HG02943 (cell line): ENCODE measurements at regions not wholly inside any gene's neighbourhood (a gene's known extent, or its start where the extent isn't known, plus 50 kb on each side); places are given as distances from the start of the nearest gene placed in this dataset.
A peak's percentile ranks its signal among the peaks of the same experiment; 100 is the strongest.
"Not testable (repeated sequence)": the region's sequence is repeated elsewhere in the genome, so short reads cannot be mapped to it uniquely, and the experiment has no call there.

Experiments used
- ATAC-seq: cut with Tn5 transposase; IDR thresholded peaks from one replicate; pipeline ENCODE4 v1.9.1; 2021; ENCODE audit warnings: mild to moderate bottlenecking, low read depth, moderate library complexity; ENCODE audit not compliant: unreplicated experiment

DNA sequence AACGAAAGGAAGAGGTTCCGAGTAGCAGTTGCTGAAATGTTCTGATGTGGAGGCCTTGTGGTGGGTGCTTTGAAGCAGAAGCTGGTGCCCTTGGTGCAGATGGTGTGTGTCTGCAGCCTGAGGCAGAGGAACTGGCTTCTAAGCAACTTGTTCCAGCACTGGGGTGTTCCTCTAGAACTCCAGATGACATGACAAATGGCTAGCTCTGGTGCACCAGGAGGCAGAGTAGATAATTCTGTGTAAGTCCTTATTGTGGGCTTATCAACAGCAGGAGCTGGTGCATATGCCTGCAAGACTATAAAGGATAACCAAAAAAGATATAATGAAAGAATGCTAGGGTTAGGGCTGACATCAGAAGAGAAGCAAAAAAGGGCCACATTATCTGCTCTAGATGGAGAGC, 76.5 kb downstream of the ARL5B start:
- no peak for ATAC-seq

DNA sequence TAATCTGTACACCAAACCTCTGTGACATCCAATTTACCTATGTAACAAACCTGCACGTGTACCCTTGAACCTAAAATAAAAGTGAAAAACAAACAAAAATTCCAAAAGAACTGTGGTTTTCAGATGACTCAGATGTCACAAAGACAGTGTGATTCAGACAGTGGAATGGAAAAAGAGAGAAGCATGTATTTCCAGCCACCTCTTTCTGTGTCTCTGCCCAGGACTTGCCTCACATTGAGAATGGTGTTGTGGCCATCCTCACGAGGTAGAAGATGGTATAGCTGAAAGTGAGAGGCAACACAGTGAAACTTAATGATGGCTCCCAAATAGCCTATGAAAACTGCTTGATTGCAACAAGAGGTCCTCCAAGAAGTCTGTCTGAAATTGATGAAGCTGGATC, 78.0 kb downstream of the ARL5B start:
- no peak for ATAC-seq

DNA sequence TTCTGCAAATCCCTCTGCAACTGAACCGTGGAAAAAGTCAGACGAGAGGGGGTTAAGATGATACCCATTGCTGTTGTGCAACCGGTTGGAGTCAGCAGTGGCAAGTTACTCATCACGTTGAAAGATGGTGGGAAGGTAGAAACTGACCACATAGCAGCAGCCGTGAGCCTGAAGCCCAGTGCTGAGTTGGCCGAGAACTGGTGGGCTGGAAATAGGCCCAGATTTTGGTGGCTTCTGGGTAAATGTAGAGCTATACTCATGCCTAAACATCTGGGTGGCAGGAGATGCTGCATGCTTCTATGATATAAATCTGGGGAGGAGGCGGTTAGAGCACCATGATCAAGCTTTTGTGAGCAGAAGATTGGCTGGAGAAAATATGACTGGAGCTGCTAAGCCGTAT, 78.6 kb downstream of the ARL5B start:
- ATAC-seq = no peak

DNA sequence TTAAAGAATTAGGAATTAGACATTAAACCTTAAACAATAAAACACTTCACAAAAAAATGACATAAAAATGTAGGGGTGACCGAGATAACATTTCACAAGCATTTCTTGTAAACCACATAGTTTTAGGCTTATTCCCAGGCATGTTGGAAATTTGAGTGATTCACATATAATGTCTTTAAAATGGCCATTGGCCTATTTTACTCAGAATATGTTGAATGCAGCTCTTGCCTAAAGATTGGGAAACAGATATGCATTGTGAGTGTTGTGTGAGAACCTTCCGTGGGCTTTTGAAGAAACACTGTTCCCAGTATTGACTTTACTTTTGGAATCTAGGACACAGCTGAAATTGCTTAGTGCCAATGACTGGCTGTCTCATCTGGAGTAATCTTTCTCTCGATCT, 79.6 kb downstream of the ARL5B start:
- ATAC-seq = no peak

DNA sequence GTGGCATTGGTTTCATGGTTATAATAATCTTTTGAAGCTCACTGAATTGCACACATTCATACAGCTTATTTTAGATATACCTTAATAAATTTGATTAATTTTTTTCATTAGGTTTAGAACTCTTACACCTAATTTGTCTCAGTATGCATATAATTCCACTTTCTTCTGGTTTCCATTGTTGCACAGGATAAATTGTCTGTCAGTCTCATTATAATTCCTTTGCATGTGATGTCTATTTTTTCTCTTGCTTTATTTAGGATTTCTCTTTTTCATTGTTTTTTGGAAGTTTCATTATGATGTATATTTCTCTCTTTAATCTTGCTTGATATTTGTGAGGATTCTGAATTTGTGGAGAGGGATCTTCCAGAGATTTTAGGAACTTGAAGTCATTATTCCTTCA, 84.7 kb downstream of the ARL5B start:
- no peak for ATAC-seq

DNA sequence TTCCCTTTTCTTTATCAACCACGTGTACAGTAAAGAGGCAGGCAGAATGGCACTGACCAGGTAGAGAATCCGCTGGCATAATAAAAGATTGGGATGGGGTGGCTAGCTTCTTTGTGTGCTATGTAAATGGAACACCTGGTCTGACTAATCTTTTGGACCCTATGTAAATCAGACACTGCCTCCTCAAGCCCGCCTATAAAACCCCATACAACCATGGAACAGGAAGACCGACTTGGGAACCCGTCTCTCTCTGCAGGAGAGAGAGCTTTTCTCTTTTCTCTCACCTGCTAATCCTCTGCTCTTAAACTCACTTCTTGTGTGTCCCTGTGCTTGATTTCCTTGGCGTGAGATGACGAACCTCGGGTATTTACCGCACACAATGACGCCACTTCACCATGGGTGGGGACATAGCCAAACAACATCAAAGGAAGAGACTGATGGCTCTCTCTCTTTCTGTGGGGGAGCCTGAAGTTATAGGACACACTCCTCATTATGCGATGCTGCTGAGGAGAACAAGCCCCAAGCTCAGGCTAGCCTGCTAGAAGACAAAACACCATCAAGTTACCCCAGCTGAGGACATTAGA, 94.2 kb downstream of the ARL5B start:
- no peak for ATAC-seq

DNA sequence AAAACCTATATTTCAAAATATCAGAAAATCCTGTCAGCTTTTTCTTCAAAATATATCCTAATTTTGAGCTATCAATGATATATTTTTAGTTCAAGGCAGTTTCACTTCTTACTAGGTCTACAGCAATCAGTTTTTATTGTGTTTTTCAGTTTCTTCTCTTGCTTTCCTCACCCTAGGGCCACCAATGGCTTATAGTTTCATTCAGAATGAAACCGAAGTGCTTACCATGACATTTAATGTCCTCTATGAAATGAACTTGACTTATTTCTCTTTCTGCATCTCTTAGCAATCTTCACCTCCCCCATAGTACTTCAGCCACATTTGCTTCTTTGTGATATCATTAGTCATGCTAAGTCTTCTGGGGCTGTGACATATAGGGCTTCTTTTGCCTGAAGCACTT, 100.3 kb downstream of the ARL5B start:
- peak; percentile 71 for ATAC-seq

DNA sequence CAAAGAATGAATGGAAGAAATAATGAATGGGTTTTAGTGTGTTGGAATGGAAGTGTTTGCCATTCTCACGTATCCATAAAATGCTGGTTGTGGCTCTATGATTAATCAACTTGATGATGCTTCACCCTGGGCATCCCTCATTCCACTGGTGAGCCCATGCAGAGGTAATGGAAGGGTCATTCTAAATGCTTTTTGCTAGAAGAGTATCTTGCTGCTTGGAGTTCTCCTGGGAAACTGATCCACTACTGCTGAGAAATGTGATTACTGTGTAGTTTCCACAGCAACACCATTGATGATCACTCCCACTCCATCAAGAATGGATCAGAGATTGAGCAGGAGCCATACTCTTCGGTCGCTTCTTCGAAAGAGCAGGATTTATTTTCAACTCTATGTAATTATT, 101.6 kb downstream of the ARL5B start:
- ATAC-seq = no peak

DNA sequence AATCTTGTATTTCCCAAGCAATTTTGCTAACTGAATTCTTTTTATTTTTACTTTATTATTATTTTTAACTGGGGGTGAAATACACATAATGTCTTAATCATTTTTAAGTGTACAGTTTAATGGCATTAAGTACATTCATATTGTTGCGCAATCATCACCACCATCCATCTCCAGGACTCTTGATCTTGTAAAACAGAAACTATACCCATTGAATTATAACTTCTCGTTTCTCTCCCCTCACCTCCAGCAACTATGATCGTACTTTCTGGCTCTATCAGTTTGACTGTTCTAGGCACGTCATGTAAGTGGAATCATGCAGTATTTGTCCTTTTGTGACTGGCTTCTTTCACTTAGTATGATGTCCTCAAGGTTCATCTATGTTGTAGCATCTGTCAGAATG, 108.8 kb downstream of the ARL5B start:
- ATAC-seq = no peak

DNA sequence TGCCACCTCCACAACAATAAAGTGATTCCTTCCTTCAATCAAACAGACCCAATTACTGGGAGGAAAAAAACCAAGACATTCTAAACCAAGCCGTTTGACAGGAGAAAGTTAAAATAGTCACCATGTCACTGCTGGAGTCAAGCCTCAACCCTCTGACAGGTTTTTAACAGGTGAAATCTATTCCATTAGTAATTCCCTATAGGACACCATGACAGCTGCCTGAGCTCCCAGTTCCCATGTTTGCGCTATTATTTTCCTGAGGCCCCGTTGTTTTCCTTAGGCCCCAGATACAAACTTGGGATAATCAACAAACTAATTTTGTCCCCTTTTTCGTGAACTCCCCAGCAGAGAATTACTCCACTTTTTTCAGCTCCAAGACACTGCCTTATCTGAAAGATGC, 113.9 kb downstream of the ARL5B start:
- no peak for ATAC-seq

DNA sequence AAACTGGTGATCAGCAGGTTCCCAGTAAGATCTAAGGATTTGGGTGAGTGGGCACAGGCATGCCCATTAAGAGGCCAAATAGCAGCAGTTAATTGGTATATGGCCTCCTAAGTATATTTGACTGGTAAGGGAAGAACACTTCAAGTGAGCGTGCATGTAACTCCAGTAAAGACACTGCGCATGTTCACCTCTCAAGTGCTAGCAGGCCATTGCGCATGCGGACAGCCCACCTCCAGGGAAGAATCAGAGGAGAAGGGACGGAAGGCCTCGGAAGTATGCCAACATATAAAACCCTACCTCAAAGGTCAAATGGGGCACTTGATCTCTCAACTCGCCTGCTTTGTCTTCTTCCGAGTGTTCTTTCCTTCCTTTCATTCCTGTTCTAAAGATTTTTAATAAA, 118.0 kb downstream of the ARL5B start:
- no peak for ATAC-seq

DNA sequence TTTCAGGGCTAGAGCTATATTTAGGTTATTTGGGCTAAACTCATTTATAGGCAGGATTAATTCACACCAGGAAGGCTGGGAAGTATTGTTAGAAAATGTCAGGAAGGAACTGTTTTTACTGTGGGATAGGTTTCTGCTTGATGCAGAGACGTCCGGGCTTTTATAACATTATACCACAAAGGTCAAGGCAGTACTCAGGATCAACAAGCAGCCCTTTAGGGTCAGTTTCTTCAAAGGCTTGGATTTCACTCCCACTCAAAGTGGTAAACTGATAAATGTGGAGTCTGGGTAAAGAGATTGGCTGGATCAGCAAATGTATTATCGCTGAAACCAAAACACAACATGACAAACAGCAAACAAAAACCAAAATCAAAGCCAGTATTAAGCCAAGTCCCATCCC, 127.2 kb downstream of the ARL5B start:
- ATAC-seq = no peak

DNA sequence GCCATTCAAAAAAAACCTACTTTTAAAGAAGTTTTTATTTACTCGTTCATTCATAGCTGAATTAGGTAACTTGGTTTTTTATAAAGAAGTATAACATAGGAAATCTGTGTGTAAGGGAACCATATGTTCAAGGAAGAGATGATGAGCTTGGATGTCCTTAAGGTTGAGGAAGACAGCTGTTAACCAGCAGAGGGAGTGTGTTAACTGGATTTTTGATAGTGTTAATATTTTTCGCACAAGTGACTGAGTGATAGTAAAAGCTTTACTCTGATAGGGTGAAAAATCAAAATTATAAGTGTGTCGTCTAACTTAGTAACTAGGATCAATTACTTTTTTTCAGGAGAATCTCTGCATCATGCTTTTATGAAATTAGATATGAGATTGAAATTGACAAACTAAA, 134.7 kb downstream of the ARL5B start:
- ATAC-seq = no peak

DNA sequence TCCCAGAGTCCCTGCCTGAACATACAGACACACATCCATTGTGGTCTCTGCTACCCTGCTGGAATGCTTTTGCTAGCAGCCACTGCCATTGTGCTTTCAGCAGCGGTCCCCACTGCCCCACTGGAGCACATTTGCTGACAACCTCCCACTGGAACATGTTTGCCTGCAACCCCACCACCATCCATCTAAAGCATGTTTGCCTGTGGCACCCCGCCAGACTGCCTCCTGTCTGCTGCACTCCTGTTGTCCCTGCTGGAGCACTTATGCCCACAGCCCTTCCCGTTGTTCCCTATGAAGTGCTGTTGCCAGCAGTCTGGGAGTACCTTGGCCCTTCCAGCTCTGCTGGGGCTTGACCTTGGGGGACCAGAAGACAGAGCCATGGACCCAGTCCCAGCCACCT, 136.3 kb downstream of the ARL5B start:
- no peak for ATAC-seq

DNA sequence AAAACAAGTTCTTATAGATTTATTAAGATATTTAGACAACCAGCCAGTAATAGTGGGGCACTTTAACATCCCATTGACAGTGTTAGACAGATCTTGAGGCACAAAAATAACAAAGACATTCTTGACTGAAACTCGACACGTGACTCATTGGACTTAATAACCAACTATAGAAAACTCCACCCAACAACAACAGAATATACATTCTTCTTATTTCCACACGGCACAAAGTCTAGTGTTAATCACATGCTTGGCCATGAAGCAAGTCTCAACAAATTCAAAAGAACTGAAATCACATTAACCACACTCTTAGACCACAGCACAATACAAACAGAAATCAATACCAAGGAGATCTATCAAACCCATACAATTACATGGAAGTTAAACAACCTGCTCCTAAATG, 138.1 kb downstream of the ARL5B start:
- ATAC-seq = no peak

DNA sequence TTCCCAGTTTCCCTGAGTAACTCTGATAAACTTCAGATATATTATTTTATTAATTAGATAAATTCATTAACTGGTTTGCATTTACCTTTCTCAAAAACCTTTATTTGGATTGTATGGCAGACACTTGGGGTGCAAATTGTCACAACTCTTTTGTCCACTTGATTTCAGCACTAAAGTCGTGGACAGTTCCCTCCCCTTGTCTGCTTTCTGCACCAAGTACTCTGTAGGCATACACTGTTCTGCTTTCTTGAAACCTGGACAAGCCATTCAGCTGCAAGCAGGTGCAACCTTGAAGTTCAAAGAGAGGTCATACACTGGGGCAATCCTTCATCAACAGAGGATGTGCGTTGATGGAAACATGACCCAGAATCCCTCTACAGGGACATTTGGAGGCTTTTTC, 162.9 kb downstream of the ARL5B start:
- no peak for ATAC-seq

DNA sequence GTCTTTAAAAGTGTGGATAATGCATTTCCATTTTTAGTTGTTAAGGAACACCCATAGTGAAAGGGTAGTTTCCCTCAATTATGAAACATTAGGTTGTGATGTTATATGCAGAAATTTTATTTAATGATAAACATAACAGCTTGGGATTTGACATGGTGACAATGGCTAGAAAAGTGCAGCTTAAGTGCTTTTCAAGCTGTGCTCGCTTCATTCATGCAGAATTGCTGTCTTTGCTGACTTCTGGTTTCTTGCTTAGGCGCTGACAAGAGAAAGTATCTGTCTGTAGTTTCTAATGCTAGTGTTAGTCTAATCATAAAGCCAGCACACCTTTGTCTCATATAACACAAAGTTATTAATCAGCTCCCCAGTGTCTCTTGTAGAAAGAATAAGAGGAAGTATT, 170.0 kb downstream of the ARL5B start:
- ATAC-seq = no peak

DNA sequence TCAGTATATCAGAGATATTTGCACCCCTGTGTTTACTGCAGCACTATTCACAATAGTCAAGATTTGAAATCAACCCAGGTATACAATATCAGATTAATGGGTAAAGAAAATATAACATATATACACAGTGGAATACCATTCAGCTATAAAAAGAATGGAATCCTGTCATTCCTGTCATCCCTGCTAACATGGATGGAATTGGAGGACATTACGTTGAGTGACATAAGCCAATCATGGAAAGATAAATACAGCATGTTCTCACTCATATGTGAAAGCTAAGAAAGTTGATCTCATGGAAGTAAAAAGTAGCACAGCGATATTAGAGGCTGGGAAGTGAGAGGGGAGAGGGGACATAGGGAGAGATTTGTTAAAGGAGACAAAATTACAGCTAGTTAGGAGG, 171.0 kb downstream of the ARL5B start:
- ATAC-seq = no peak

DNA sequence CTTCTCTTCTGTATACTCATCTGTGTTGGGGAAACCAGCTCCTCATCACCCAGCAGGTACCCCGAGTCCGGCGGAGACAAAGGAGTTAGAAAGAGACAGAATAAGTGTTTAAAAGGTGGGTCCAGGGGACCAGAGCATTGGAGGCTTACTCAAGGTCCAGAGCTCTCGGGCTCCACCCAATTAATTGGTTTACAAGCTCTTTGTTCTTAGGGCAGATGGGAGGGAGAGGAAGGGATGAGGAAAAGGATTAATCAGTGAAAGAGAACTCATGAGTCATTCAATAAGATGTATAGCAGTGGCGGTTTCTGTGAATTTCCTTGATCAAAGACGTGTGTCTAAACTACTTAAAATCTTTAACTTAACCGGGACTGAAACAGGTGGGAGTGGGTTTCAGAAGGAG, 192.0 kb upstream of the MALRD1 start:
- ATAC-seq = not testable (repeated sequence)

DNA sequence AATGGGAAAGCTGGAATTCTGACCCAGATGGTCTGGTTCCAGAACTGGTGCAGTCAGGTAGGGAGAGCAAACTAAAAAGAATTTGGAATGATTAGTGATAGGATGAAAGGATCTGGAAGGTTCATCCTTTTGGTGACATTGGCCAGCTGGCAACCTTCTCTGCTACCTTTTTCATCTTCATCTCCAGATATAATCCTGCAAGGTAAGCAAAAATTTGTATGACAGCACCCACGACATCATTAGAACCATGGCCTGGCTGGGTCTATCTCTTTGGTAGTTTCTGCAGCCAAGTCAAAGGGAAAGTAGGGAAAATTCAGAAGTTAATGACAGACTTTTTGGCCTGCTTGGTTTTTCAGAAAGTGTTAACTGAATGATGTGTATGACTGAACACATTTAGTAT, 188.9 kb upstream of the MALRD1 start:
- ATAC-seq = no peak

DNA sequence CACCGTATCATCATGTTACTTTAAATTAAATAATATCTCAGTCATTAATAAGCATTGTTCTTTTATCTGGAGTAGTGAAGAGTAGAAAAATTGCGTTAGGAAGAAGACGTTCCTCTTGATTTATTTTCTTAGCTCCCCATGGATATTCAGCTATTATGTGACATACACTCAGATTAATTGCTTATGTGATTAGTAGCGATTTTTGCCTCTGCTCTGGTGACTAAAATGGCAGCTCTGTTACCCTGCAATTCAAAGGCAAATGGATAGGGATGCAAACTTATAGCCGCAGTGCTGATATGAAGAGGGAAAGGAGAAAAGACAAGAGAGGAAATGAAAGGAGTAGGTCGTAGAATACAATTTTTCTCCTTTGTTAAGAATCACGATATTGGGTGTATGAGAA, 188.4 kb upstream of the MALRD1 start:
- ATAC-seq = no peak

DNA sequence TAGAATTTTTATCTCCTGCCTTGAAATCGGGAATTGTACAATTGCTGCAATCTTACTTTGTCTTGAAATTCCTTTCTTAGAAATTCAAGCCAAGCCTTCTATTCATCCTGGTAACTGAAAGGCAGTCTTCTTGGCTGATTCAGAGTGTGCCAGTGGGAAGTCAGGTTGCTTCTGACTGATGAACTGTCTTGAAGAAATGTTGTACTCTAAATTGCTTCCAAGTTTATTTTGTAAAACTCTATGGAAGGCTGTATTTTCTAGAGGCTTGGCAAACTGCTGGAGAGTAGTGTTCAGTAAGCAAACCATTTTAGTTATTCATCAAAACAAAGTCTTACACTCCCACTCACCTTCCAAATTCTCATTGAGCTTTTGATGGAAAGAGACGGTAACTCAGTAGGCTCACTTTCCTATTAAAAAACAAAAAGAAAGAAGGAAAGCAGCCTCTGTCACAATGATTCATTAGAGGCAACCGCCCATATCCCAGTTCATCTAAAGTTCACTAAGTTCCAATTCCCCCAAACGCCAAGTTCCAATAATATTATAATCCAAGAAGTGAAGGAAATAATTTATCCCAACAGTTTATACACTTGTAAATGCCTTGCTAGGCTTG, 187.9 kb upstream of the MALRD1 start:
- no peak for ATAC-seq

DNA sequence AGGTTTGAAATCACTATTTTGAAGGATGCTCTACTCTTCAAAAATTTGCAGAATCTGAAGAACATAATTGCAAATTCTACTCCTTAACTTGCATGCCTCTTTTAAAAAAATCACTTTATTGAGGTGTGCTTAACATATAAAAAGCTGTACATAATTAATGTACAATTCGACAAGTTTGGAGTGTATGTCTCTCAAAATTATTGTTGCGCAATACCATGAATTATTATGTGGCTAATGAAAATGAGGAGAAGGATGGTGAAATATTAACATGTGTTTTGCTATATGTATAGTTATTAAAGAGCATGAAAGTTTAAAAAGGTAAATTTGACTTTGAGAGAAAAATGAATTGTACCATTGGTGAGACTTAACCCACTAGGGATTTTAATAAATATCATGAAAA, 187.2 kb upstream of the MALRD1 start:
- no peak for ATAC-seq
